MM.1S (cell line): ENCODE measurements at regions not wholly inside any gene's neighbourhood (a gene's known extent, or its start where the extent isn't known, plus 50 kb on each side); places are given as distances from the start of the nearest gene placed in this dataset.
"Not testable (repeated sequence)": the region's sequence is repeated elsewhere in the genome, so short reads cannot be mapped to it uniquely, and the experiment has no call there.

Source experiments
- DNase-seq: peaks from one replicate; pipeline ENCODE4 v3.0.0-alpha.2; 2015
- H2AFZ ChIP-seq: fragments of 300-600 bp; sonication (generic); 2 replicates; pipeline ENCODE4 v1.6.0; 2016; ENCODE audit warnings: antibody characterized with exemption, low read length
- H3F3A ChIP-seq: fragments of 300-600 bp; sonication (generic); 2 replicates; pipeline ENCODE4 v1.6.1; 2016; ENCODE audit warnings: mild to moderate bottlenecking, antibody characterized with exemption, low read length, moderate library complexity, mixed read lengths; ENCODE audit not compliant: insufficient read depth
- H3K27ac ChIP-seq: fragments of 300-600 bp; sonication (generic); 2 replicates; pipeline ENCODE4 v1.5.1; 2016; ENCODE audit warnings: mild to moderate bottlenecking, low read length
- H3K27me3 ChIP-seq: fragments of 300-600 bp; sonication (generic); replicated peaks from 2 replicates; pipeline ENCODE4 v1.6.0; 2016; ENCODE audit warnings: low read length; ENCODE audit not compliant: insufficient read depth
- H3K36me3 ChIP-seq: fragments of 300-600 bp; sonication (generic); replicated peaks from 2 replicates; pipeline ENCODE4 v1.6.1; 2016; ENCODE audit warnings: mild to moderate bottlenecking, low read length, mixed read lengths; ENCODE audit not compliant: insufficient read depth
- H3K4me1 ChIP-seq: fragments of 300-600 bp; sonication (generic); 2 replicates; pipeline ENCODE4 v1.6.1; 2016; ENCODE audit warnings: low read length, mixed read lengths
- H3K4me2 ChIP-seq: fragments of 300-600 bp; sonication (generic); 2 replicates; pipeline ENCODE4 v1.6.0; 2016; ENCODE audit warnings: low read depth, low read length
- H3K4me3 ChIP-seq: fragments of 300-600 bp; sonication (generic); 2 replicates; pipeline ENCODE4 v1.5.1; 2016; ENCODE audit warnings: low read length, mixed read lengths
- H3K79me2 ChIP-seq: fragments of 300-600 bp; sonication (generic); 2 replicates; pipeline ENCODE4 v1.6.1; 2016; ENCODE audit warnings: mixed run types, low read length, mixed read lengths
- H3K9ac ChIP-seq: fragments of 300-600 bp; sonication (generic); 2 replicates; pipeline ENCODE4 v1.6.1; 2016; ENCODE audit warnings: low read length, mixed read lengths
- H3K9me2 ChIP-seq: fragments of 300-600 bp; sonication (generic); replicated peaks from 2 replicates; pipeline ENCODE4 v1.6.1; 2016; ENCODE audit warnings: mild to moderate bottlenecking, low read length, mixed read lengths; ENCODE audit not compliant: insufficient read depth
- H3K9me3 ChIP-seq: fragments of 300-600 bp; sonication (generic); replicated peaks from 2 replicates; pipeline ENCODE4 v1.6.1; 2016; ENCODE audit warnings: mild to moderate bottlenecking, low read length, mixed read lengths; ENCODE audit not compliant: insufficient read depth
- H4K20me1 ChIP-seq: fragments of 300-600 bp; sonication (generic); 2 replicates; pipeline ENCODE4 v1.6.1; 2016; ENCODE audit warnings: mild to moderate bottlenecking, low read length, moderate library complexity, mixed read lengths; ENCODE audit not compliant: insufficient read depth
- EZH2 ChIP-seq: fragments of 300-600 bp; sonication (generic); optimal IDR thresholded peaks from 2 replicates; pipeline ENCODE3; 2017; ENCODE audit warnings: low read depth, mild to moderate bottlenecking, antibody characterized with exemption, low read length, mixed read lengths
- EZH2phosphoT487 ChIP-seq: fragments of 300-600 bp; sonication (generic); IDR thresholded peaks from 2 replicates; pipeline ENCODE4 v1.6.1; 2018; ENCODE audit warnings: antibody characterized with exemption, low read length
- TF ChIP-seq, protein P1 (sequence below): fragments of 300-600 bp; sonication (generic); IDR thresholded peaks from 2 replicates; pipeline ENCODE4 v1.5.1; 2016; ENCODE audit warnings: antibody characterized with exemption, low read length, mixed read lengths

GRCh38 chr6:6080975-6081374 lies 74.2 kb upstream of the NRN1 start:
- Histone ChIP-seq H3K9me3 (no peaks in the 10 kb centered on the region), H4K20me1 (no peaks in the 10 kb centered on the region), H3F3A (no peaks in the 10 kb centered on the region), H3K36me3 (no peaks in the 10 kb centered on the region), H3K4me1 (no peaks in the 10 kb centered on the region), H3K27me3 (no peaks in the 10 kb centered on the region), H3K4me2 (no peak overlapping the region), H3K79me2 (no peaks in the 10 kb centered on the region), H3K27ac (no peak overlapping the region), H3K9me2 (no peaks in the 10 kb centered on the region), H2AFZ (no peak overlapping the region), H3K4me3 (no peak overlapping the region), H3K9ac (no peak overlapping the region)
- DNase-seq: no peak
- TF ChIP-seq EZH2phosphoT487: no peak
- TF ChIP-seq, protein P1, sequence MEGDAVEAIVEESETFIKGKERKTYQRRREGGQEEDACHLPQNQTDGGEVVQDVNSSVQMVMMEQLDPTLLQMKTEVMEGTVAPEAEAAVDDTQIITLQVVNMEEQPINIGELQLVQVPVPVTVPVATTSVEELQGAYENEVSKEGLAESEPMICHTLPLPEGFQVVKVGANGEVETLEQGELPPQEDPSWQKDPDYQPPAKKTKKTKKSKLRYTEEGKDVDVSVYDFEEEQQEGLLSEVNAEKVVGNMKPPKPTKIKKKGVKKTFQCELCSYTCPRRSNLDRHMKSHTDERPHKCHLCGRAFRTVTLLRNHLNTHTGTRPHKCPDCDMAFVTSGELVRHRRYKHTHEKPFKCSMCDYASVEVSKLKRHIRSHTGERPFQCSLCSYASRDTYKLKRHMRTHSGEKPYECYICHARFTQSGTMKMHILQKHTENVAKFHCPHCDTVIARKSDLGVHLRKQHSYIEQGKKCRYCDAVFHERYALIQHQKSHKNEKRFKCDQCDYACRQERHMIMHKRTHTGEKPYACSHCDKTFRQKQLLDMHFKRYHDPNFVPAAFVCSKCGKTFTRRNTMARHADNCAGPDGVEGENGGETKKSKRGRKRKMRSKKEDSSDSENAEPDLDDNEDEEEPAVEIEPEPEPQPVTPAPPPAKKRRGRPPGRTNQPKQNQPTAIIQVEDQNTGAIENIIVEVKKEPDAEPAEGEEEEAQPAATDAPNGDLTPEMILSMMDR: no peak
- no peak for TF ChIP-seq EZH2

GRCh38 chr6:6074190-6074589 lies 67.5 kb upstream of the NRN1 start:
- Histone ChIP-seq H3K4me1 (no peaks in the 10 kb centered on the region), H3K36me3 (no peaks in the 10 kb centered on the region), H2AFZ (no peak overlapping the region), H4K20me1 (no peaks in the 10 kb centered on the region), H3F3A (no peaks in the 10 kb centered on the region), H3K9me3 (no peaks in the 10 kb centered on the region), H3K9ac (no peak overlapping the region), H3K4me2 (no peak overlapping the region), H3K27me3 (no peaks in the 10 kb centered on the region), H3K9me2 (no peaks in the 10 kb centered on the region), H3K79me2 (no peaks in the 10 kb centered on the region), H3K27ac (no peak overlapping the region), H3K4me3 (no peak overlapping the region)
- TF ChIP-seq EZH2: no peak
- TF ChIP-seq, protein P1: no peak
- no peak for TF ChIP-seq EZH2phosphoT487
- no peak for DNase-seq

DNA sequence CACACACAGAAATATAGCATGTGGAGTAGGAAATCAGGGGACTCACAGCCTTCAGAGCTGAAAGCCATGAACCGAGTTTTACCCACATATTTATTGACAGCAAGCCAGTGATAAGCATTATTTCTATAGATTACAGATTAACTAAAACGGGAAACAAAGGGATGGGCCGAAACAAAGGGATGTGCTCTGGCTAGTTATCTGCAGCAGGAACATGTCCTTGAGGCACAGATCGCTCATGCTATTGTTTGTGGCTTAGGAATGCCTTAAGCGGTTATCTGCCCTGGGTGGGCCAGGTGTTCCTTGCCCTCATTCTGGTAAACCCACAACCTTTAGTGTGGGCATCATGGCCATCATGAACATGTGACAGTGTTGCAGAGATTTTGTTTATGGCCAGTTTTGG lies 61.4 kb upstream of the NRN1 start:
- H3F3A ChIP-seq, H3K4me1 ChIP-seq, H3K36me3 ChIP-seq, H3K27ac ChIP-seq, DNase-seq, H3K79me2 ChIP-seq, H4K20me1 ChIP-seq, H2AFZ ChIP-seq, H3K9me2 ChIP-seq, H3K27me3 ChIP-seq, H3K4me3 ChIP-seq, H3K9ac ChIP-seq, H3K9me3 ChIP-seq, H3K4me2 ChIP-seq: not testable (repeated sequence)

DNA sequence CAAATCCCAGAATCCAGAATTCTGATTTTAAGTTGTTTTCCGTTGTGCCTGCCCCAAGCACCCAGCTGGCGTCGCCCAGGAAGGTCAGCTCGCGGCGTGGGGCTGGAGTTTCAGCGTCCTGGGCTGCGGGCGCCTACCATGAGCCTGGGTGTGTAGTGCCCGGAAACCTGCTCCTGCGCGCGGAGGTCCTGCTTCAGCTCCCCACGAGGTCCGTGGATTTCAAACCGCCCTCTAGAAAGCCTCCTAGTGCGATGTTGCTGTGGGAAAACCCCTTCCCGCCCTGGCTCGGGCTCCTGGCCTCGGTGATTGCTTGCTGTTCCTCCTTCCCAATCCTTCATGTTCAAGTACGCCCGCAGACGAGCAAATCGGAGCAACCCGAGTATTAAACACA lies 51.3 kb upstream of the NRN1 start:
- Histone ChIP-seq H3K9me2 (no peaks in the 10 kb centered on the region), H3K27me3 (no peaks in the 10 kb centered on the region), H3K36me3 (no peaks in the 10 kb centered on the region), H3K27ac (no peak overlapping the region), H3F3A (no peaks in the 10 kb centered on the region), H3K9me3 (no peaks in the 10 kb centered on the region), H4K20me1 (no peaks in the 10 kb centered on the region), H2AFZ (no peak overlapping the region), H3K79me2 (no peaks in the 10 kb centered on the region), H3K4me1 (no peaks in the 10 kb centered on the region), H3K4me2 (no peak overlapping the region), H3K9ac (no peak overlapping the region), H3K4me3 (no peak overlapping the region)
- TF ChIP-seq EZH2: no peak
- TF ChIP-seq, protein P1: no peak
- no peak for TF ChIP-seq EZH2phosphoT487
- DNase-seq: no peak
